GM12874 (cell line): ENCODE measurements at regions not wholly inside any gene's neighbourhood (a gene's known extent, or its start where the extent isn't known, plus 50 kb on each side); places are given as distances from the start of the nearest gene placed in this dataset.

Source experiments
- CTCF ChIP-seq: IDR thresholded peaks from 2 replicates; pipeline ENCODE4 v1.5.1; 2011; ENCODE audit warnings: low read depth, mild to moderate bottlenecking, control low read depth, low read length, moderate library complexity; ENCODE audit not compliant: insufficient read depth

GRCh38 chr20:22005535-22005934 lies 300.1 kb downstream of the PAX1 start:
- TF ChIP-seq CTCF = no peak

GRCh38 chr20:22004946-22005345 lies 299.5 kb downstream of the PAX1 start:
- no peak for TF ChIP-seq CTCF

- no peak for TF ChIP-seq CTCF
Measured at GRCh38 chr20:22003680-22004079, 298.2 kb downstream of the PAX1 start.

- TF ChIP-seq CTCF = no peak
Measured at GRCh38 chr20:22001886-22002285, 296.4 kb downstream of the PAX1 start.

GRCh38 chr20:21995461-21995860 lies 290.0 kb downstream of the PAX1 start:
- TF ChIP-seq CTCF = no peak

- TF ChIP-seq CTCF = no peak
Measured at GRCh38 chr20:21994203-21994602, 288.7 kb downstream of the PAX1 start.

- TF ChIP-seq CTCF = no peak
Measured at GRCh38 chr20:21982559-21982958, 277.1 kb downstream of the PAX1 start.
